ENCODE measurements at regions not wholly inside any gene's neighbourhood (a gene's known extent, or its start where the extent isn't known, plus 50 kb on each side); places are given as distances from the start of the nearest gene placed in this dataset.

DNA sequence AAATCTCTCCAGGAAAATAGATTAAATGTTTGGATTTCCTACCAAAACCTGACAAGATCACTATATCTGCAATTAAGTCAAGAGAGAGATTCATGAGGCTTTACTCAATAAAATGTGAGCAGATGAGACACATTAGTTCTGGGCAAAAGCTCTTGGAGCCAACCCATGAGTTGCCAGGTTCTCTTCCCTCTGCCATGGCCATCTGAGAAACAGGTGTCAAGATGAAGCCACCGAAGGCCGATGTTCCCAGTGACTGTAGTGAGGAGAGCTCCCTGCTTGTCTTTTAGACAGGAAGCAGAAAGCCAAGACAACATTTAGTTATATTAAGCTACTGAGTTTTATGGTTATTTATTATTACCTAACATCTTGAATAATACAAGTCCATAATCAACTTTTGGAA lies 1068.7 kb downstream of the STPG2 start (continued):
- TF ChIP-seq ZNF462 (CRISPR knock-in tag; IDR thresholded peaks at IDR 0.05), result no peak
- no peak for TF ChIP-seq EZH2 (IDR thresholded peaks at IDR 0.05; ENCODE audit: low read depth, unreplicated experiment)
- TF ChIP-seq ZNF114 (CRISPR knock-in tag; IDR thresholded peaks at IDR 0.05), result no peak
- TF ChIP-seq JUNB (IDR thresholded peaks at IDR 0.05; ENCODE audit: unreplicated experiment), result no peak
- TF ChIP-seq STAT1 (IDR thresholded peaks at IDR 0.05; ENCODE audit: unreplicated experiment), result no peak
- no peak for TF ChIP-seq ZNF331 (CRISPR knock-in tag; IDR thresholded peaks at IDR 0.05; ENCODE audit: low read depth)
- TF ChIP-seq CREB1 (CRISPR knock-in tag; IDR thresholded peaks at IDR 0.05; ENCODE audit: low read depth), result no peak

- no peaks in the 10 kb centered on the region for H3K36me3 ChIP-seq (ENCODE audit: insufficient read depth)
- no peak overlapping the region for H3K4me3 ChIP-seq
- Mint-ChIP-seq H3K36me3 (ENCODE audit: low read depth) (no peaks in the 10 kb centered on the region), H3K27me3 (ENCODE audit: insufficient read depth, low read depth, poor library complexity) (no peaks in the 10 kb centered on the region), H3K27ac (no peak overlapping the region), H3K4me3 (no peak overlapping the region), H3K4me1 (no peaks in the 10 kb centered on the region), H3K9me3 (no peaks in the 10 kb centered on the region)
- ATAC-seq (no peak), DNase-seq (ENCODE audit: low spot score) (no peak)
- no peaks in the 10 kb centered on the region for H3K79me2 ChIP-seq (replicated peaks; ENCODE audit: insufficient read depth)
- H3K27ac ChIP-seq (ENCODE audit: low read depth), result no peak overlapping the region
- no peaks in the 10 kb centered on the region for H3F3A ChIP-seq (replicated peaks; ENCODE audit: low read depth)
- H3K9me2 ChIP-seq (ENCODE audit: insufficient read depth), result no peaks in the 10 kb centered on the region
- no peak overlapping the region for H2AFZ ChIP-seq
- H3K27me3 ChIP-seq (ENCODE audit: insufficient read depth), result no peaks in the 10 kb centered on the region
- no peaks in the 10 kb centered on the region for H4K20me1 ChIP-seq (replicated peaks; ENCODE audit: insufficient read depth)
- no peak overlapping the region for H3K4me2 ChIP-seq
- H3K4me1 ChIP-seq (ENCODE audit: insufficient read depth), result no peaks in the 10 kb centered on the region
- TF ChIP-seq CTCF (conservative IDR thresholded peaks at IDR 0.05; ENCODE audit: low read depth in 2 of 2), result no peak
- no peak for TF ChIP-seq ZNF331 (CRISPR knock-in tag; IDR thresholded peaks at IDR 0.05; ENCODE audit: low read depth)
- TF ChIP-seq JUNB (IDR thresholded peaks at IDR 0.05; ENCODE audit: unreplicated experiment), result no peak
- no peak for TF ChIP-seq EZH2phosphoT487 (IDR thresholded peaks at IDR 0.05; ENCODE audit: unreplicated experiment)
- TF ChIP-seq STAT1 (IDR thresholded peaks at IDR 0.05; ENCODE audit: unreplicated experiment), result no peak
- TF ChIP-seq EZH2 (IDR thresholded peaks at IDR 0.05; ENCODE audit: low read depth, unreplicated experiment), result no peak
- no peak for TF ChIP-seq POLR2AphosphoS5 (IDR thresholded peaks at IDR 0.05; ENCODE audit: low read depth)
These were observed 1061.3 kb downstream of the STPG2 start for GRCh38 chr4:97081951-97082350.

Data from GM23338 (cell line).